ENCODE measurements at regions not wholly inside any gene's neighbourhood (a gene's known extent, or its start where the extent isn't known, plus 50 kb on each side); places are given as distances from the start of the nearest gene placed in this dataset.
"Not testable (repeated sequence)": the region's sequence is repeated elsewhere in the genome, so short reads cannot be mapped to it uniquely, and the experiment has no call there.

DNA sequence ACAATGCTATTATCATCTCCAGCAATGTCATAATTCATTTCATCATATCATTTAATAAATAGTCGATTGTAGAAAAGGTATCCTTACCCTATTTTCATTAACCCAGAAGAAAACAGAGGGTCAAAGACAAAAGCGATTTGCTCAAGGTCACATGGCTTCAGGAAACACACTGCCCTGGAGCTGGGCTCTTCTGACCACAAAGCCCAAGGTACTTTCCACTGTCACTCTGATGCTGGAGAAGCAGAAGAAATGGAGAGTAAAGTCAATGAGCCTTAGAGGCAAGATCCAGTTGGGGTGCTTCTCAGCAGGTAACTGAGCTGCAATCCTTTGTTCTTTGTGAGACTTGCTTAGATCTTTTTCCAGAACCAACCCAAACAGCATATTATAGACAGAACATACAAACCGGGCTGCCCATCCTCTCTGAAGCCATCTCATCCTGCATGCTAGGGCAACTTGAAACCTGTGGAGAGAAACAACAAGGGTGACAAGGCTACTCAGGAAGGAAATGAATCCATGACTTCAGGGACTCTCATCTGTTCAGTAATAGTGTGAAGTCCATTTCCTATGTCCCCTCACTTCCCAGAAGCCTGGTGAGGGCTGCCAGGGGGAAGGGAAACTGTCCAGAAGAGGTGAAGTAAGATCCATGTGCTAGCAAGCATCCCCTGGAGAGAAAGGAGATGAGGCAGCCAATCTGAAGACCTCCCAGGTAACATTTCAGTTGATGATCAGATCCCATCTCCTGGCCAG lies 148.6 kb upstream of the SVIL start:
- DNase-seq: no peak

DNA sequence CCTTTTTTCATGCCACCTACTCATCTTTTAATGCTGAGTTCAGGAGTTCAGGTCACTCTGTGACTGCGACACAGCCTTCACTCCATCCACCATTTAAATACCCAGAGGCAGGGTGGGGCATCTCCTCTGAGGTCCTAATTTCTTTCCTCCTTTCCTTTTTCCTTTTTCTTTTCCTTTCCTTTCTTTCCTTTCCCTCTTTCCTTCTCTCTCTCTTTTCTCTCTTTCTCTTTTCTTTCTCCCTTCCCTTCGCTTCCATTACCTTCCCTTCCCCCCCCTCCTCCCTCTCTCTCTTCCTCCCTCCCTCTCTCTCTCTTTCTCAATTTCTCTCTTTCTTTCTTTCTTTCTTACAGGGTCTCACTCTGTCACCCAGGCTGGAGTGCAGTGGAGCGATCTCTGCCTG lies 145.9 kb upstream of the SVIL start:
- no peak for DNase-seq

DNA sequence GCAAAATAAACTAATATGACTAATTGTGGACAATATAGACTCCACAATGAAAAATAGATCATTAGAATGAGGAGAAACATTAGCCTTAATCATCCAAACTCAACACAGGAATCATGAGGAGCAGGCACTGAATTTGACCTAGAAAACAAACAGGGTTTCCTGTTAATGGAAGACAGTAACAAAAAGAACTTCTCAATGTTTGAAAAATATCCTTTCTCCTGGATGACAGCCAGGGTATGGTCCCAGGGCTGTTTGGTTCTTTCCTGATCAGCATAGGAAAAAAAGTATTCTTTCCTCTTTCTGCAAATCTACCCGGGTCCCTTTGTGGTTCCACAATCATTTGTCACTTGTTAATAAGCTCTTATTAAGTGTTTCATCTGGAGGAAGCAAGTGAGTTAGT lies 145.3 kb upstream of the SVIL start:
- no peak for DNase-seq

DNA sequence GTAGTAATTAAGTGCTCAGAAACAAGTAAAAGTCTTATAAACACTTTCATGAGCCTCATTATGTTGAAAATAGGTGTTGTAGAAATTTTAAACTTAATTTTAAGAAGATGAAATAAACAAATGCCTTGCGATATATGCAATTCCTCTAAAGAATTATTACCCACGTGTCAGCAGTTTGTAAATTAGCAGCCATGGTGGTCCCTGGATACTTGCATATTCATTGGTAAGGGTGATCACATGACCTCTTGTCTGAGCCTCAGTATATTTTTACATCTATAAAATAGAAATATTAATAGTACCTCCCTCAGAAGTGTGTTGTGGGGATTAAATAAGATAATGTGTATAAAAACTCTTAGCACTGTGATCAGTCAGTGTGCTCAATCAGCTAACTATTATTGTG lies 141.5 kb upstream of the SVIL start:
- no peak for DNase-seq

DNA sequence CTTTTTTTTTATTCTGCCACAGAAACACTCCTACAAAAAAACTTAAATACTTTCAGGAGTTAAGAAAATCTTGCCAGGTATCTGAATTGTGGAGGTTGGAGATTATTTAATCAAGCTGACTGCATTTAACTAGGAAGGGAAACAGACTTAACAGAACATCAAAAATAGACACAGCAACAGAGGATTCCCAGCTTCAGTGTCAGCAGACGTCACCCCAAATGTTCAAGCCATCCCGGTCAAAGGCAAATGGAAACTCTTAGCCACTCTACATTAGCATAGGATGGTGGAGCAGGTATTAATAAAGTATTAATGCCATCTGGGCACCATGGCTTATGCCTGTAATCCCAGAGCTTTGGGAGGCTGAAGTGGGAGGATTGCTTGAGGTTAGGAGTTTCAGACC lies 139.7 kb upstream of the SVIL start:
- no peak for DNase-seq

DNA sequence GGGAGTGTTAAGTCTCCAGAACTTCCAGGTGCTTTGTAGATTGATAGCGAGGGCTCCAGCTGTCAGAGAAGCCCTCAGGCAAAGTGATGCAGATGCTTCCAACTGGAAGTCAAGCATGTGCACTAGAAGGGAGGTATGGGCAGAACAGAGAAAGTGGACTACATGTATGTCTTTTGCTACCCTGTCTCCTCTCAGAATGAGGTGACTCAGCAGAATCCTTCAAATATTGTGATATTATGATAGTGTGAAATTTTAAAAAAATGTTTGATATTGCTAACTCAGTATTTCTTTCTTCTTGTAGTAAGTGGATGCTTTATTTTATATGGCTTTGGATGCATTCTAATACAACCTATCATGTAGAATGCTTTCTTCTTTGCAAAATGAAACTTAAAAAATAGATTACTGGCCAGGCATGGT lies 138.9 kb upstream of the SVIL start:
- DNase-seq: no peak

DNA sequence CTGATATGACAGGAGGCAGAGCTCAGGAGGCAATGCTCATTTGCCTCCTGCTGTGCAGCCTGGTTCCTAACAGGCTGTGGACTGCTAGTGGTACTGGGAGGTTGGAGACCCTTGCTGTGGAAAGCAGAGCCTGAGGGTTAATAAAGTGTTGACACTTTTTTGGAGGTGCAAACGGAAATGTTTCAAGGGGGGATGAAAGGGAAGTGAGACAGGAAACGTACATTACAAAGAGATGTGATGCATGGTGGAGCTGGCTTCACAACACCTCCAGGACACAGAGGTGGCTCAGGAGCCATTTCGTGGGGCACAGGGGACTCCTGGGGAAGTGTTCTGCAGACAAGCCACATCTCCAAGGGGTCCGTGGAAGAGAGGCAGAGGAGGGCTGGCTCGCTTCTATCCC lies 137.6 kb upstream of the SVIL start:
- no peak for DNase-seq

DNA sequence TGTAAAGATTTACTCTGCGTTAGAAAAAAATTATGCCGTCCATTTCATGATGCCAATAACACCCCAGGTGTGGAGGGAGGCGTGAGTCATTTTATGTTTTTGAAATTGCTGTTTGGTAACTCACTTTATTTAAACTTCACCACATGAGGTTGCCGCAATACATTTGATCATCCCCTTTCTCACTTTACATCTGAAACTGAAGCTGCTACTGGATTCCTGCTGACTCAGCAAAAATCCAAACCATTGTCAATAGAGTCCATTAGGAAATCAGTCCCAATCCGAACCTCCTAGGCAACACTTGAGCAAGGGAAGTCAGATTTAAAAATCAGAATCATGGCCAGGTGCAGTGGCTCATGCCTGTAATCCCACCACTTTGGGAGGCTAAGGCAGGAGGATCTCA lies 136.6 kb upstream of the SVIL start:
- no peak for DNase-seq

DNA sequence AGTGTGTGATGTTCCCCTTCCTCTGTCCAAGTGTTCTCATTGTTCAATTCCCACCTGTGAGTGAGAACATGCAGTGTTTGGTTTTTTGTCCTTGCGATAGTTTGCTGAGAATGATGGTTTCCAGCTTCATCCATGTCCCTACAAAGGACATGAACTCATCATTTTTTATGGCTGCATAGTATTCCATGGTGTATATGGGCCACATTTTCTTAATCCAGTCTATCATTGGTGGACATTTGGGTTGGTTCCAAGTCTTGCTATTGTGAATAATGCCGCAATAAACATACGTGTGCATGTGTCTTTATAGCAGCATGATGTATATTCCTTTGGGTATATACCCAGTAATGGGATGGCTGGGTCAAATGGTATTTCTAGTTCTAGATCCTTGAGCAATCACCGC lies 134.5 kb upstream of the SVIL start:
- DNase-seq: not testable (repeated sequence)

DNA sequence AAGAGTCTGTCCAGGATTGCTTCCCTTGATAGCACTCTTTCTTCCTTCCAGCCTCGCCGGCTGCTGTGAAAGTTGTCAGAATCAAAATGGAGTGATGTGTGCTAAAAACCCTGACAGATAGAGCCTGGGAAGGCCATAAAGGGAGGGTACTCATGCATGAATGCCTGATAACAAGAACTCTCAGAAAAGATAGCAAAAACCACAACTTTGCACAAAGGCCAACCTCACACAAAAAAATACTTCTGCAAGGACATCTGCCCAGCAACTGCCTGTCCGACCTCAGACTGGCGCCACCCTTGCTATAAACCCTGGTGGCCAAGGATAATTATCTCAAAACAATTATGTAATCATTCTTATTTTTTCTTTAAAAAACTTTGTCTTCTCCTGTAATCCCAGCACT lies 133.2 kb upstream of the SVIL start:
- DNase-seq: no peak

DNA sequence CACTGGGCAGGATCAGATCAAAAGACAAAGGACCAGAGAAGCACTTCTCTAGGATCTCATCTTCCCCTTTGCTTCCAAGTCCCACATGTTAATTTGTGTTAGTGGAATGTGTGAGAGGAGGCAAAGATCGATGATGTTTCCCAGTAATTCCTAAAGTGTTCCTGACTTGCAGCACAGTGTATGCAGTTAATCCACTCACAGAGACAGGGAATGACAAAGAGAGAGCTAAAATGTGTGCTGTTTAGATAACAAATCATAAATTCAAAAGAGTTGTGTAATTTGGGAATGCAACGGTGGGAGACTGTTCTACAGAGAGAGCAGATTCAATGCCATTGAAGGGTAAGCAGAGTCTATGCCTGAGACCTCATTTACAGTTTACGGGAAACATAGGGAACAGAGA lies 132.0 kb upstream of the SVIL start:
- DNase-seq: no peak

DNA sequence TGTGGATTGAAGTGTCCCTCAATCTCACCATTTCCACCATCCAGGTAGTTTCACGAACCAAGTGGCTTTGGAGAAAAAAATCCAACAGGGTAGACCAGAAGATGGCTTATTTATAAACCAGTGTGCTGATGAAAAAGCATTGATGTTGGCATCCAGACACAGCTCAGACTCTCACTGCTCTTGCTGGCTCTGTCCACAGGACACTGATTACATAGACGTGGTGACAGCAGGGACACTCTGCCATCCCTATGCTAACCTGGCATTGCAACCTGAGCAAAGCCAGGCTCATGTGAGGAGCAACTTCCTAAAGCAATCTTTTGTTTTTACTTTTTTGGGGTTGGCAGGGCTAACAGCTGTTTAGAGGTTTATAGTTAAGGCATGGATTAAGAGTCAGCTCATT lies 130.6 kb upstream of the SVIL start:
- DNase-seq: no peak

DNA sequence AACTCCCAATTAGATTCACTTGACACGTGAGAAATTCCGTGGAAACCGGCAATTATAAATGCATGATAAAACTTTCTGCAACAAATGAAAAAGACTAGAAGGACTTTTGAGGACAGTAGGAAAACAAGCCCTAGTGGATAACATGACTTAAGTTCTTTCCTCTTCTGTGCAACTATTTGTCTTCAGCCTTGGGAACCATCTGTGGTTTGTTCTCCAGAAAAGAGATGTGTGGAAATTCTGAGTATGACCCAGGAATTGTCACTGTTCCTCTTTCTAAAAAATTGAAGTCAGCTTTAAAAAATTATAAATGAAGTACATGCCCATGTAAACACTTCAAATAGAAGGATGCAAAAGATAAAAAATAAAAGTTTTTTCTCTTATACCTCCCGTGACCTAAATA lies 128.6 kb upstream of the SVIL start:
- no peak for DNase-seq

DNA sequence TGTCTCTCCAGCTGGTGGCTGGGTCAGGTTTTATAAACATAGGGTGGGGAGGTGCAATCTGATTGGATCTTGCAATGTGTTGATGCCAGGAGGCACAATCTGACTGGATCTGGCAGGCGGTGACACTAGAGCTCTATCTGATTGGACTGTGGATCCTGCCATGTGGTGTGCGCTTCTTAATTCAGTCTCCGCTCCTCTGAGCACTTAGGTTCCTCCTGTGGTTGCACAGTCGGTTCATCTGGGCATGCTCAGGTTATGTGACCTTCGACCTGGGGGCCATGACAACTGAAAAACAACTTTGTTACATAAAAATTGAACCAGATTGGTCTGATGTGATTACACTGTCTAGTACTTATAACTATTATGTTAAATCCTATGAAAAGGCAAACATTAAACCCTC lies 127.1 kb upstream of the SVIL start:
- no peak for DNase-seq

DNA sequence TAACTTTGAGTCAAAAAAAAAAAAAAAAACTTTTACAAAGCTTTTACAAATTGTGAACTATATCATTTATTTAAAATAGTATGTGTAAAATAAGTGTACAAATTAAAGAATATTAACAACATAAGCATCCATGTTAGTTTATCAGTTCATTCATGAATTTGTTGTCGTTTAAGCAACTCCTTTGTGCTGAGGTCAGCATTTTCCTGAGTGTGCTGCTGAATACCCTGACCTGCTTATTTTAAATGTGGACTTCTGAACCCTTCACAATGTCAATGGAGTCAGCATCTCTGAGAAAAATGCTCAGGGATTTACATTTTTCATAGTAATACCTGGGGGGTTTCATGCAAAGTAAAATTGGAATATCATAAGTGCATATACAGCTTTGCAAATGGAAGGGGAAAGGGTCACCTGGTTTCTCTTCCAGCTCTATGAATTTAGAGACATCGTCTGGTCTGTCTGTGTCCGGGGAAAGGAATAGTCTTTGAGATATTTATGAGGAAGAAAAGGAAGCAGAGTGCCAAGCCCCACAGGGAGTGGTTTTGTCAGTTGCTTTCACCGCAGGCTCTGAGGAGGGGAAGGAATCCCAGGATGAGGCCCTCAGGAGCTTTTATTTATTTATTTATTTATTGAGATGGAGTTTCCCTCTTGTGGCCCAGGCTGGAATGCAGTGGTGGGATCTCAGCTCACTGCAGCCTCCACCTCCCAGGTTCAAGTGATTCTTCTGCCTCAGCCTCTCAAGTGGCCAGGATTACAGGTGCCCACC lies 125.5 kb upstream of the SVIL start:
- DNase-seq: no peak

DNA sequence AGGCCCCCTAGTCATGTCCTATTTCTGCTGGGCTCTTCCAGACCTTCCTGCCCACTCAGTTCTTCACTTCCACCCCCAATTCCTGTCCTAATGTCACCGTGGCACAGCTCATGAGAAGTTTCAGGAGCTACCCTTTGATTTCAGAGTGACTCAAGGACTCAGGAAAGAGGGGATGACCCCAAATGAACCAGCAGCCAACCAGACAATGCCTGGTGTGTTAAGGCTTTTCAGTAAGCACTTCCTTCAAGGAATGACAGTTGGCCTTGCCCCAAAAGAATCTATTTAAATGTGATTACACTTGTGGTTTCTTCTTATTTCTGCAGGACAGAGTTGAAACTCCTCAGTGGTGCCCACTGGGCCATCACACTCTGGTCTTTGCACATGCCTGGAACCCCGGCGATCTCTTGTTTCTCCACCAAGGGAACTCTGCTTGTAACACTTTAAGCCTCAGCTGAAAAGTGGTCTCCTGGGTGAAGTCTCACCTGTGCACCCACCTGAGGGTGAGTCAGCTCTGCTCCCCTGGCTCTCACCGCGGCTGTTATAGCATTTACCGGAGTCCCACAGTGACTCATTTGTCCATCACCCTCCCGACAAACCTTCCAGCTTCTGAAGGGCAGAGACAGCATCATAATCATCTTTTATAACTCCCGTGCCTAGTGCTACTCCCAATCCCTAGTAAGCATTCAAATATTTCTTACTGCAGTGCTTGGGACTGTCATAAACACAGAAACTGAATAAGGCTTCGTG lies 123.0 kb upstream of the SVIL start:
- DNase-seq: no peak

DNA sequence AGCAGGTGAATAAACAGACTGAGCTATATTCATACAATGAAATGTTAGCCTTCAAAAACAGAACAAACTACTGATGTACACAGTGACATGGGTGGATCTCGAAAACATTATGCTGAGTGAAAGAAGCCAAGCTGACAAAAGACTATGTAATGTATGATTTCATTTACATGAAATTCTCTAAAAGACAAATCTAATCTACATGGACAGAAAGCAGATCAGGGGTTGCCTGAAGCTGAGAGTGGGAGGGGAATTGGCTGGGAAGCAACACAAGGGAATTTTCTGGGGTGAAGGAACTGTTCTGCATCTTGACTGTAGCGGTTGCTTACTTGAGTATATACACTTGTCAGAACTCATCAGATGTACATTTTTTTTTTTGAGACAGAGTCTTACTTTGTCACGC lies 121.7 kb upstream of the SVIL start:
- DNase-seq: no peak

DNA sequence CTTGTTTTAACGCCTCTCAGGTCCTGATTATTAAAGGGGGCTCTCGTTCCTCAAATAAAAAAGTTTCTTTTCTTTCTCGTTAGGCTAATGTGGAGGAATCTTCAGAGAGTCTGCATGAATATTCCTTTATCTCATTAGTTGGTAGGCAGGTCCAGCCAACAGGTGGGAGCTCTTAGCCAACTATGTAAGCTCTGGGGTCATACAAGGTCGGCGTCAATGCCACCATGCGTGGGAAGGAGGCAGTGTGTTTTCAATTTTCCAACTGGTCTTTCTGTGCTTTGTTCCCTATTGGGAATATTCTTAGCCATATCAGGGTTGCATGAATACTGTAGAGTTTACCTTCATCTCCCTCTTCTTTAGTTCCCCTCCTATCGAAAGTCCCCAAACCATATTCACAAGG lies 118.5 kb upstream of the SVIL start:
- no peak for DNase-seq

DNA sequence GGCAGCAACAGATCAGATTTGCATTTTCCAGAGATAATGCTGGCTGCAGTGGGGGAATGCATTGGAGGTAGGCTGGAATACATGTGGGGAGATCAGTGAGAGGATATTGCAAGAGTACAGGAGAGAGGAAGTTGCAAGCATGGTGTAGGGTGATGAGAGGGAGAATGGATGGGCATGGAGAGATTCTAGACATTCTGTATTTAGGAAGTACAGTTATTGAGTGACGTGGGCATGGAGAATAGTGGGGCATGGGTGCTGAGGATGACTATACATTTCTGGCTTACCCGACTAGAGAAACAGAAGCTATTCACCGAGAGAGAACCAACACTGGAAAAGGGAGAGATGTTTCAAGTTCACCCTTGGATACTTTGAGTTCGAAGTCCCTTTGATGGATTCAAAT lies 116.9 kb upstream of the SVIL start:
- DNase-seq: no peak

DNA sequence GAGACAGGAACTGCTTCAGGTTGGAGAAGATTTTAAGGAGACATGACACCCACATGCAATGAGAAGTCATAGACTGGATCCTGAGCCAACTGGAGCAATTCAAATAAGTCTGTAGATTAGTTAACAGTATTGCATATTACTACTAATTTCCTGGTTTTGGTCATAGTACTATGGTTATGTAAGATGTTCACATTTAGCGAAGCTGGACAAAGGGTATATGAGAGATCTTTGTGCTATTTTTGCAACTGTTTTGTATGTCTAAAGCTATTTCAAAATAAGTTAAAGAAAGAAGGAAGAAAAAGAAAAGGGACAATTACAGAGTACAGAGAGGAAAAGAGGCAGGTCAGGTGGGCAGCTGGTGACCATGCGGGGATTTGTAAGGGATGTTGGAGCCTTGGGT lies 116.5 kb upstream of the SVIL start:
- no peak for DNase-seq

DNA sequence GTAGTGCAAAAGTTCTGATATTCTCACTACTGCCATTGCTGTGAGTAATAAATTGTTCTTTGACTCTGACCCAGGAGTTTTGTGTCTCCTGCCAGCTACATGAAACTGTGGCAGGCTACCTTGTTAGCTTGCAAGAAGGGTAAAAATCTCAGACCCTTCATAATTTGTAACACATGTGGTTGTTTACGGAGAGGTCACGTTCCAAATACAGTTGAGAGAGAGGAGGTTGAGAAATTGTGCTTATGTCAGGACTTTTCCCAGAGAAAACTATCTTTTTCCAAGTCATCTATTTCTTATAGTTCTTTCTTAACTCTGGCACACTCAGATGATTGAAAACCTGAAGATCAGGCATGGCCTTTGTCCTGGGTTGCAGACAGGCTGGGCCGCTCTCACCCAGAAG lies 114.4 kb upstream of the SVIL start:
- DNase-seq: no peak

DNA sequence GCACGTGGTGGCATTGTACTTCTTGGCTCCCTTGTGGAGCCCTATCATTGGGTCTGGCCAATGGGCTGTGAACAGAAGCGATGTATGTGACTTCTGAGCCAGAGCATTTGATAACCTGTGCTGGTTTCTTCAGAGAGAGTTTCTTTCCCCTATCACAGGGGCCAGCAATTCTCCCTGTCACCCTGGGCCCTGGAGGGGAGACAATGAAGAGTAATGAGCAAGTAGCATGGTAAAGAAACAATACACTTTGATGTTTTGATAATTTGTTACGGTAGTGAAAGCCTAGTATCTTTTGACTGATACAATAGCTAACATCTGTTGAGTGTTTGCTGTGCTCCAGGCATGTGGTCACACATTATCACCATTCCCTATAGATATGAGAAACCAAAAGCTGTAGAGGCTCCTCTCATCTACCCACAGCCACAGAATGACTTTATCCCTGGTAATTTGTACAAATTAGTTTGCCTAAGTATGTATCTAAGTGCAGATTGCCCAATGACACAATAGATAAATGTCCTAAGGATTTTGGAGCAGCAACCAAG lies 113.4 kb upstream of the SVIL start:
- no peak for DNase-seq

DNA sequence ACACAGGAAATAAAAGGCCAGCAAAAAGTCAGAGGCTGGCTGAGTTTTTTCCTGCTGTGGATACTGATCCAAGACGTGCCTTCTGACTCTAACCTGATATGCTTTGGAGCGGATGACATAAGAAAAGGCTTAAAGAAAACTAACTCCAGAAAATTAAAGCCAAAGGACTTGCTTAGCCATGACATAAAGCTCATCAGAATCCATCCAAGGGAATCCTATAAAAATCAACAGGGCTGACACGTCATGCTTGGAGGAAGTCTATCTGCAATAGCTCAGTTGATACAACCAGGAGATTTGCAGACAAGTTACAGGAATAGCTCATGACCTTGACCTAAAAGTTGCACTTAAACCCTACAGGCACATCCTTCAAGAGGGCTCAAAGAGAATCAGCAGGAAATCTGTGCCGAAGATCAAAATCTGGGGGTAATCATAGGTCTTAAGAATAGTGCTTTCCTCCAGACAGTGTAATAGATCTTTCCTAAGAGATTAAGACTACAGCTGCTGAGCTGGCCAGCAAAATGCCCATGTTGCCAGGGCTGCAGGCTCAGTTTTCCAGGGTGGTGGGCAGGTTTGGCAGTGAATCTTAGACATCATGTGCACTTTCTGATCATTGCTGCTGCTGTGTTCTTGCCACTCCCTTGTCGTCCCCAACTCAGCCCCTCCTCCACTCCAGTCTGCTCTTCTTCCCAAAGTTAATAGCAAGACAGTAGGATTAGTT lies 111.5 kb upstream of the SVIL start:
- no peak for DNase-seq
